ENCODE measurements at regions not wholly inside any gene's neighbourhood (a gene's known extent, or its start where the extent isn't known, plus 50 kb on each side); places are given as distances from the start of the nearest gene placed in this dataset.

DNA sequence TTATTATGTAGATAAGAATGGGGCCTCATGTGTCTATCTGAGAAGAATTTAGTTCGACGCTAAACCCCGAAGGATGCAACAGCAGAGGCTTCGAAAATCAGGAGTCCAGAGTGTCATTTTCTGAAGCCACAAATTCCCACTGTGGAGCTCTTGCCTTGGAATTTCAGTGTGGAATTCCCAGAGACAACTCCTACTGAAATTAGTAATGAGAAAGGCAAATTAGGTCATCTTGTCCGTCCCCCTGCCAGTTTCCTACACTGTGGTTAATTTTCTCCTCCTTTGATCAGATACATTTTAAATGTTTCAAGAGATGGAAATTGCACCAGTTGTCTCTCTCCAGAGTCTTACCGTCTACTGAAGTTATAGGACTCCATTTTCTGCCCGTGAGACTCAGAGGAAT, 633.6 kb downstream of the BNC2 start:
- no peak overlapping the region for H3K4me3 ChIP-seq (ENCODE audit: low read length)
- H3K27me3 ChIP-seq (ENCODE audit: control insufficient read depth in 1 of 2, insufficient read depth in 2 of 2, low read length in 2 of 2): no peaks in the 10 kb centered on the region
- CTCF ChIA-PET: no interaction called here
- no peaks in the 10 kb centered on the region for H3K4me1 ChIP-seq (ENCODE audit: insufficient read depth, low read length)
- TF ChIP-seq, protein P1, sequence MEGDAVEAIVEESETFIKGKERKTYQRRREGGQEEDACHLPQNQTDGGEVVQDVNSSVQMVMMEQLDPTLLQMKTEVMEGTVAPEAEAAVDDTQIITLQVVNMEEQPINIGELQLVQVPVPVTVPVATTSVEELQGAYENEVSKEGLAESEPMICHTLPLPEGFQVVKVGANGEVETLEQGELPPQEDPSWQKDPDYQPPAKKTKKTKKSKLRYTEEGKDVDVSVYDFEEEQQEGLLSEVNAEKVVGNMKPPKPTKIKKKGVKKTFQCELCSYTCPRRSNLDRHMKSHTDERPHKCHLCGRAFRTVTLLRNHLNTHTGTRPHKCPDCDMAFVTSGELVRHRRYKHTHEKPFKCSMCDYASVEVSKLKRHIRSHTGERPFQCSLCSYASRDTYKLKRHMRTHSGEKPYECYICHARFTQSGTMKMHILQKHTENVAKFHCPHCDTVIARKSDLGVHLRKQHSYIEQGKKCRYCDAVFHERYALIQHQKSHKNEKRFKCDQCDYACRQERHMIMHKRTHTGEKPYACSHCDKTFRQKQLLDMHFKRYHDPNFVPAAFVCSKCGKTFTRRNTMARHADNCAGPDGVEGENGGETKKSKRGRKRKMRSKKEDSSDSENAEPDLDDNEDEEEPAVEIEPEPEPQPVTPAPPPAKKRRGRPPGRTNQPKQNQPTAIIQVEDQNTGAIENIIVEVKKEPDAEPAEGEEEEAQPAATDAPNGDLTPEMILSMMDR (IDR thresholded peaks at IDR 0.05): no peak
- H3K9me3 ChIP-seq (ENCODE audit: control insufficient read depth in 1 of 2, insufficient read depth in 1 of 2, low read length in 2 of 2): peaks cover 7 to 35% of the 10 kb centered on the region in 2 experiments
- no peak for DNase-seq
- Mint-ChIP-seq H3K27ac (no peak overlapping the region), H3K9me3 (peaks cover 12% of the 10 kb centered on the region), H3K4me3 (no peak overlapping the region), H3K36me3 (ENCODE audit: low read depth) (no peaks in the 10 kb centered on the region), H3K4me1 (ENCODE audit: low read depth) (no peaks in the 10 kb centered on the region), H3K27me3 (no peaks in the 10 kb centered on the region)
- POLR2A ChIA-PET: no interaction called here
- intact Hi-C loops (cut with DNase I, micrococcal nuclease): no loop called here
- ATAC-seq (ENCODE audit: poor library complexity): no peak
- no peak overlapping the region for H3K27ac ChIP-seq (ENCODE audit: low read depth in 1 of 2, low read length in 2 of 2)
- no peaks in the 10 kb centered on the region for H3K36me3 ChIP-seq (ENCODE audit: insufficient read depth, low read length)

DNA sequence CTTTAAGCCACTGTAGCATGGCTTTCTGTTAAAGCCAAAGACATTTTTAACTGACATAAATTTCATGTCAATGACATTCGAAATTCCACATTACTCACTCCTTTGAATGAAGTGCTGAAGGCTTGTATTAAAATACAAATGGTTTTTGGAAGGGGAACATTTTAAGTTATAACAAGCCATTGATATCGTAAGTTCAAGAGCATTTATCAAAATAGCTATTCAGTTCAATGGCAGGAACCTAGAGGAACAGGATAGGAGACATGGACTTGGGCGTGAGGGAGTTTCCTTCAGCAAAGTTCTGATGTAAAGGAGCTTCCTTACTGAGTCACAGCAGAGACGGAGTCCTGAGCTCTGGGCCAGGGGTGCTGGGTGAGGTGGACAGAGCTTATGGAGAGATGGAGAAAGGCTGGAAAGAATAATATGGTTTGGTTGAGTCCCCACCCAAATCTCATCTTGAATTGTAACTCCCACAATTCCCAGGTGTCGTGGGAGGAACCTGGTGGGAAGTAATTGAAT, 631.8 kb downstream of the BNC2 start:
- no peak overlapping the region for H3K27ac Mint-ChIP-seq
- ATAC-seq (ENCODE audit: poor library complexity) (no peak), DNase-seq (no peak)
- no peak overlapping the region for H3K4me3 Mint-ChIP-seq
- POLR2A ChIA-PET: no interaction called here
- no peak overlapping the region for H3K27ac ChIP-seq (ENCODE audit: low read depth in 1 of 2, low read length in 2 of 2)
- CTCF ChIA-PET: no interaction called here
- intact Hi-C loops (cut with DNase I, micrococcal nuclease): no loop called here
- peaks cover 12% of the 10 kb centered on the region for H3K9me3 Mint-ChIP-seq
- no peaks in the 10 kb centered on the region for H3K4me1 Mint-ChIP-seq (ENCODE audit: low read depth)
- H3K36me3 Mint-ChIP-seq (ENCODE audit: low read depth): no peaks in the 10 kb centered on the region
- H3K36me3 ChIP-seq (ENCODE audit: insufficient read depth, low read length): no peaks in the 10 kb centered on the region
- H3K4me3 ChIP-seq (ENCODE audit: low read length): no peak overlapping the region
- H3K27me3 ChIP-seq (ENCODE audit: control insufficient read depth in 1 of 2, insufficient read depth in 2 of 2, low read length in 2 of 2): no peaks in the 10 kb centered on the region
- TF ChIP-seq, protein P1 (IDR thresholded peaks at IDR 0.05): no peak
- no peaks in the 10 kb centered on the region for H3K27me3 Mint-ChIP-seq
- no peaks in the 10 kb centered on the region for H3K4me1 ChIP-seq (ENCODE audit: insufficient read depth, low read length)
- H3K9me3 ChIP-seq (ENCODE audit: control insufficient read depth in 1 of 2, insufficient read depth in 1 of 2, low read length in 2 of 2): peaks cover 7 to 29% of the 10 kb centered on the region in 2 experiments

DNA sequence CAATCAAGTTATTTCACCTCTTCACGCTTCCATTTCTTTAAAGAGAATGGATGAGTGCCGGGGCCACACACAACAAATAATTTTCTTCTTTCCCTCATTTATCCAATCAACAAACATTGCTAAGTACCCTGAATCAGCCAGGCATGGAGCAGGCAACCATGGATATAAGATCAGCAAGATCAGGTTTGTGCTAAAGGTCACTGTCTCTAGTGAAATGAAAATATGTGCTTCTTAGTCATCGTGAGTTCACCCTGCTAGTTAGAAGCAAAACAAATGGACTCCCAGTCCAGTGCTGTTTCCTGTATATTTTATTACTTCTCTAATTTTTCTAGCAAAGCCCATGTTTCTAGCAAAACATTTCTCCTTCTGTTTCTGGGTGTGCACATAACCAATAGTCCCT, 629.2 kb downstream of the BNC2 start:
- ATAC-seq (ENCODE audit: poor library complexity) (no peak), DNase-seq (no peak)
- no peak overlapping the region for H3K4me3 Mint-ChIP-seq
- H3K27me3 Mint-ChIP-seq: no peaks in the 10 kb centered on the region
- Histone ChIP-seq H3K4me3 (ENCODE audit: low read length) (no peak overlapping the region), H3K9me3 (ENCODE audit: control insufficient read depth in 1 of 2, insufficient read depth in 1 of 2, low read length in 2 of 2) (peaks cover 0 to 11% of the 10 kb centered on the region in 2 experiments), H3K27me3 (ENCODE audit: control insufficient read depth in 1 of 2, insufficient read depth in 2 of 2, low read length in 2 of 2) (no peaks in the 10 kb centered on the region), H3K27ac (ENCODE audit: low read depth in 1 of 2, low read length in 2 of 2) (no peak overlapping the region), H3K4me1 (ENCODE audit: insufficient read depth, low read length) (no peaks in the 10 kb centered on the region), H3K36me3 (ENCODE audit: insufficient read depth, low read length) (no peaks in the 10 kb centered on the region)
- intact Hi-C loops (cut with DNase I, micrococcal nuclease): no loop called here
- no peak overlapping the region for H3K27ac Mint-ChIP-seq
- no peaks in the 10 kb centered on the region for H3K36me3 Mint-ChIP-seq (ENCODE audit: low read depth)
- H3K9me3 Mint-ChIP-seq: peaks cover 6% of the 10 kb centered on the region
- no peaks in the 10 kb centered on the region for H3K4me1 Mint-ChIP-seq (ENCODE audit: low read depth)
- TF ChIP-seq, protein P1 (IDR thresholded peaks at IDR 0.05): no peak
- ChIA-PET CTCF (no interaction called here), POLR2A (no interaction called here)

Data from CD4-positive, alpha-beta T cell (primary cell).